ENCODE measurements at regions not wholly inside any gene's neighbourhood (a gene's known extent, or its start where the extent isn't known, plus 50 kb on each side); places are given as distances from the start of the nearest gene placed in this dataset.

DNA sequence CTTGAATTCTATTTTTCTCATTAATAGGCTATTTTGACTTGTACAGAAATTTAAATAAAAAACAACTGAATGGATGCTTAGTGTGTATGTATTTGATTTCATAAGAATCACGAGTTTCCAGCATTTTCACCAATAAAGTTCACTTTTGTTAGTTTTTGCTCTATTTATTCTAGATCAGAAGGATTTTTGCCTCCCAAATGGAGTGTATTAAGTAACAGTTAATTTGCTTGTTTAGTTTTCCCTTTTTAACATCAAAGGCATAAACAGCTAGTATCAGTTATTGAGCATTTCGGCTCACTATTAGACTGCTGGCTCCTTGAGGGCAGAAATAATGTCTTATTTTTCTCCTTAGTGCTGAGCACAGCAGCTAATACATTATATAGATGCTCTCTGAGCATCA, 414.1 kb downstream of the FGF9 start:
- CTCF ChIA-PET = no interaction called here

DNA sequence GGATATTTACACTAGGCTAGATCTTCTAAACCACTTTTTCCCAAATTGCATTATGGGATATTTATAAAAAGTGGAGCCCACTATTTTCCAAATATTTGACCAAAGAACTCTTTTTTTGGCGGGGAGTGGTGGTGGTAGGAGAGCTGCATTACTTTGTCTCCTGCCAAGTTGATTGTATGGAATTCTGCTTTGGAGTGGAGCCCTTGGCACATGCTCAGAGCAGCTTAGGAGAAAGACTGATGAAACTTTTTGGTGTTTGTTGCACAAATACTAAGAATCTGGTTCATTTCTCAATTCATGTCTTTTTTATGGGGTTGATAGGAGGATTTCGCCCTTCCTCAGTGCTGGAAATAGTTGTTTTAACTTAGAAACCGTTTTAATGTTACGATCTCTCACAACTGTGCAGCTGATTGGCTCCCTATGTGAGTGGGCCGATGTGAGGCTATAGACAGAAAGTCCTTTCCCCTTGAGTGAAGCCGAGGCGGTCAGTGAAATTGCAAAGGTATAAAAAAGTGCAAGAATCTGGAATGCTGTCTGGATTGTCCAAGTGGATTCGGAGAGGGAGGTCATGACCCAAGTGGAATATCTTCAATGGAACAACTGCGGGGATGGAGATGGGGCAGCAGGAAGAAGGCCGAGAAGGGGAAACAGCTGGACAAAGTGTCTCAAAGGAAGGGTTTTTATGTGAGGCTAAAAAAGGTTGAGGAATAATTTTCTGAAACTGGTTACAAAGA, 415.9 kb downstream of the FGF9 start:
- TF ChIP-seq, protein P1, sequence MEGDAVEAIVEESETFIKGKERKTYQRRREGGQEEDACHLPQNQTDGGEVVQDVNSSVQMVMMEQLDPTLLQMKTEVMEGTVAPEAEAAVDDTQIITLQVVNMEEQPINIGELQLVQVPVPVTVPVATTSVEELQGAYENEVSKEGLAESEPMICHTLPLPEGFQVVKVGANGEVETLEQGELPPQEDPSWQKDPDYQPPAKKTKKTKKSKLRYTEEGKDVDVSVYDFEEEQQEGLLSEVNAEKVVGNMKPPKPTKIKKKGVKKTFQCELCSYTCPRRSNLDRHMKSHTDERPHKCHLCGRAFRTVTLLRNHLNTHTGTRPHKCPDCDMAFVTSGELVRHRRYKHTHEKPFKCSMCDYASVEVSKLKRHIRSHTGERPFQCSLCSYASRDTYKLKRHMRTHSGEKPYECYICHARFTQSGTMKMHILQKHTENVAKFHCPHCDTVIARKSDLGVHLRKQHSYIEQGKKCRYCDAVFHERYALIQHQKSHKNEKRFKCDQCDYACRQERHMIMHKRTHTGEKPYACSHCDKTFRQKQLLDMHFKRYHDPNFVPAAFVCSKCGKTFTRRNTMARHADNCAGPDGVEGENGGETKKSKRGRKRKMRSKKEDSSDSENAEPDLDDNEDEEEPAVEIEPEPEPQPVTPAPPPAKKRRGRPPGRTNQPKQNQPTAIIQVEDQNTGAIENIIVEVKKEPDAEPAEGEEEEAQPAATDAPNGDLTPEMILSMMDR (IDR thresholded peaks at IDR 0.05) = no peak
- ChIA-PET POLR2A (no interaction called here), CTCF (no interaction called here)
- DNase-seq (no peak), ATAC-seq (ENCODE audit: low read depth) (no peak)
- H3K9me3 Mint-ChIP-seq = no peaks in the 10 kb centered on the region
- H3K27me3 Mint-ChIP-seq = no peaks in the 10 kb centered on the region
- H3K36me3 Mint-ChIP-seq (ENCODE audit: low read depth) = no peaks in the 10 kb centered on the region
- no peak overlapping the region for H3K4me3 Mint-ChIP-seq
- intact Hi-C loops (cut with micrococcal nuclease) = no loop called here
- no peaks in the 10 kb centered on the region for H3K4me1 Mint-ChIP-seq
- H3K27ac Mint-ChIP-seq = no peak overlapping the region

More for the DNA sequence above, 414.1 kb downstream of the FGF9 start:
- Mint-ChIP-seq H3K27me3 (no peaks in the 10 kb centered on the region), H3K27ac (no peak overlapping the region), H3K4me1 (no peaks in the 10 kb centered on the region), H3K4me3 (no peak overlapping the region), H3K9me3 (no peaks in the 10 kb centered on the region), H3K36me3 (ENCODE audit: low read depth) (no peaks in the 10 kb centered on the region)
- no peak for ATAC-seq (ENCODE audit: low read depth)
- DNase-seq = no peak
- intact Hi-C loops (cut with micrococcal nuclease) = no loop called here
- TF ChIP-seq, protein P1 (IDR thresholded peaks at IDR 0.05) = no peak
- POLR2A ChIA-PET = no interaction called here

DNA sequence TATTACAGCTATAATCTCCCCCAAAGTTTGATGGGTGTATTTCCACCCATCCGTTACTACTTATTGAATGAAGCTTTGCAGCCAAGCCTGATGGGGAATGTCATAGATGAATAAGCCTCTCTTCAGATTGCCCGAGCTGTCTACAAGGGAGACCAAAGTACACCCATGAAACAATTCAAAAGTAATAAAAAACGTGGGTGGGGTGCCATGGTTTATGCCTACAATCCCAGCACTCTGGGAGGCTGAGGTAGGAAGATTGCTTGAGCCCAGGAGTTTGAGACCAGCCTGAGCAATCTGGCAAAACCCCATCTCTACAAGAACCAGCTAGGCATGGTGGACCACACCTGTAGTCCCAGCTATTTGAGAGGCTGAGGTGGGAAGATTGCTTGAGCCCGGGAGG, 419.2 kb downstream of the FGF9 start:
- no peaks in the 10 kb centered on the region for H3K9me3 Mint-ChIP-seq
- no peak for ATAC-seq (ENCODE audit: low read depth)
- peaks cover 5% of the 10 kb centered on the region for H3K4me1 Mint-ChIP-seq
- H3K36me3 Mint-ChIP-seq (ENCODE audit: low read depth) = no peaks in the 10 kb centered on the region
- ChIA-PET POLR2A (no interaction called here), CTCF (interaction anchor here (0.7 kb wide), 1 partner anchor 15 kb away, joined by 3 read pairs; no protein-coding TSS in a partner anchor)
- no peak for DNase-seq
- H3K27me3 Mint-ChIP-seq = no peaks in the 10 kb centered on the region
- intact Hi-C loops (cut with micrococcal nuclease) = no loop called here
- no peak overlapping the region for H3K27ac Mint-ChIP-seq
- TF ChIP-seq, protein P1 (IDR thresholded peaks at IDR 0.05) = no peak
- no peak overlapping the region for H3K4me3 Mint-ChIP-seq

DNA sequence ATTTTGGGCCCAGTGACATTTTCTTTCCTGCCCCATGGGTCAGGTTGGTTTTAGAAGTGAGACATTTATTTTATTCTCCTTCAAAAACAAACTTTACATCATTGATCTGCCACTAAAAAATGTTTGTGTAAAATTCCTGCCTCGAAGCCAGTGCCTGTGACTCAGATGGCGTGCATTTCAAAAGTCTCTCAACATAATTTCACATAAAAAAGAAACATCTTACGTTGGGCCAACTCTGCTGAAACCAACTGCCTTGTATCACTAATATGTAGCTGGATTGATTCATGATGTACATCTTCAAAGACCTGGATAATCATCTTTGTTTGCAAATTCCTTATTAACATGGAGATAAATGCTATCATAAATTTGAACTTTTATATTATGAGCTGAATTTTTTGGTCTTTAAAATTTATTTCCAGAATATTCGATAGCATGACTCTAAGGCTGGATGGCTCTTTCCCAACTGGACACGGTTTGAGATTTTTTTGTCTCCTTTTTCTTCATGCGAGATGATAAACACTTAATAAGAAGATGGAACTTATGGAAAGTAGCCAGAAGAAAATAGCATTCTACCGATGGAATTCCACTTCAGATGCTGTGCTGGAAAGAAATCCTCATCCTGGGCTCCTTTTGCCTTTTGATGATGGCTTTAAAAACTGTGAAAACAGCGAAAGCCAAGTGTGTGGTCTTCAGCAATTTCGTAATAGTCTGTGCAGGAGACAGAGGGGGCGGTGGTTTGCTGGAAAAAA, 420.5 kb downstream of the FGF9 start:
- peaks cover 5% of the 10 kb centered on the region for H3K4me1 Mint-ChIP-seq
- ChIA-PET CTCF (no interaction called here), POLR2A (no interaction called here)
- no peak for ATAC-seq (ENCODE audit: low read depth)
- no peak overlapping the region for H3K4me3 Mint-ChIP-seq
- no peak overlapping the region for H3K27ac Mint-ChIP-seq
- no peaks in the 10 kb centered on the region for H3K9me3 Mint-ChIP-seq
- intact Hi-C loops (cut with micrococcal nuclease) = no loop called here
- DNase-seq = no peak
- TF ChIP-seq, protein P1 (IDR thresholded peaks at IDR 0.05) = no peak
- H3K27me3 Mint-ChIP-seq = no peaks in the 10 kb centered on the region
- H3K36me3 Mint-ChIP-seq (ENCODE audit: low read depth) = no peaks in the 10 kb centered on the region

DNA sequence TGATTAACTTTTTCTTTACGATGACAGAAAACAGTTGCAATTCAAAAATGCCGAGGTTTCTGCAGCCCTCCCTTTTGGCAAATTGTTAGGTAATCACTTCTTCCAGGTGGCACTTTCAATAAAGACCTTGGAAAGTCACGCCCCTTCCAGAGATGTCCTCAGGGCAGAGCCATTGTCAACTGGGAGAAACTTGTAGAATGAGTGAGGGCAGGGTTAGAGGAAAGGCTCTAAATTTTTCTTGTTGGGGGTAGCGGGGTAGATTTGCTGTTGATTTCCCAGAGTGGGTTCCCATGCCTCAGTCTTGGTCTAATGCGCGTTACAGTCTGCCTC, 421.1 kb downstream of the FGF9 start:
- no peak overlapping the region for H3K4me3 Mint-ChIP-seq
- CTCF ChIA-PET = no interaction called here
- DNase-seq = no peak

More for the DNA sequence above, 421.1 kb downstream of the FGF9 start:
- Mint-ChIP-seq H3K4me1 (peaks cover 5% of the 10 kb centered on the region), H3K9me3 (no peaks in the 10 kb centered on the region), H3K36me3 (ENCODE audit: low read depth) (no peaks in the 10 kb centered on the region), H3K27me3 (no peaks in the 10 kb centered on the region), H3K27ac (no peak overlapping the region)
- POLR2A ChIA-PET = no interaction called here
- intact Hi-C loops (cut with micrococcal nuclease) = no loop called here
- ATAC-seq (ENCODE audit: low read depth) = no peak
- TF ChIP-seq, protein P1 (IDR thresholded peaks at IDR 0.05) = no peak
